ENCODE measurements at regions not wholly inside any gene's neighbourhood (a gene's known extent, or its start where the extent isn't known, plus 50 kb on each side); places are given as distances from the start of the nearest gene placed in this dataset.
"Not testable (repeated sequence)": the region's sequence is repeated elsewhere in the genome, so short reads cannot be mapped to it uniquely, and the experiment has no call there.

GRCh38 chr18:34320267-34320666, 95.6 kb upstream of the NOL4 start:
- TF ChIP-seq CTCF (IDR thresholded peaks at IDR 0.05; ENCODE audit: low read depth, low read length, missing control alignments): no peak
- no peak overlapping the region for H3K4me3 ChIP-seq (ENCODE audit: low read depth, low read length)
- in situ Hi-C loops (cut with HindIII; ENCODE audit: low sequenced_read_pairs): no loop called here
- DNase-seq (ENCODE audit: low read depth): no peak

GRCh38 chr18:34321066-34321465, 96.4 kb upstream of the NOL4 start:
- no peak for DNase-seq (ENCODE audit: low read depth)
- no peak overlapping the region for H3K4me3 ChIP-seq (ENCODE audit: low read depth, low read length)
- no peak for TF ChIP-seq CTCF (IDR thresholded peaks at IDR 0.05; ENCODE audit: low read depth, low read length, missing control alignments)
- in situ Hi-C loops (cut with HindIII; ENCODE audit: low sequenced_read_pairs): no loop called here

GRCh38 chr18:34322365-34323289, 97.9 kb upstream of the NOL4 start:
- DNase-seq (ENCODE audit: low read depth): peak; percentile 83
- H3K4me3 ChIP-seq (ENCODE audit: low read depth, low read length): no peak overlapping the region
- in situ Hi-C loops (cut with HindIII; ENCODE audit: low sequenced_read_pairs): no loop called here
- peak; percentile 87 for TF ChIP-seq CTCF (IDR thresholded peaks at IDR 0.05; ENCODE audit: low read depth, low read length, missing control alignments)

GRCh38 chr18:34329840-34330239, 105.1 kb upstream of the NOL4 start:
- in situ Hi-C loops (cut with HindIII; ENCODE audit: low sequenced_read_pairs): no loop called here
- DNase-seq (ENCODE audit: low read depth): no peak
- TF ChIP-seq CTCF (IDR thresholded peaks at IDR 0.05; ENCODE audit: low read depth, low read length, missing control alignments): no peak
- no peak overlapping the region for H3K4me3 ChIP-seq (ENCODE audit: low read depth, low read length)

- no peak overlapping the region for H3K4me3 ChIP-seq (ENCODE audit: low read depth, low read length)
- in situ Hi-C loops (cut with HindIII; ENCODE audit: low sequenced_read_pairs): no loop called here
- no peak for TF ChIP-seq CTCF (IDR thresholded peaks at IDR 0.05; ENCODE audit: low read depth, low read length, missing control alignments)
- DNase-seq (ENCODE audit: low read depth): no peak
These were observed 105.6 kb upstream of the NOL4 start for GRCh38 chr18:34330308-34330707.

- DNase-seq (ENCODE audit: low read depth); H3K4me3 ChIP-seq (ENCODE audit: low read depth, low read length); in situ Hi-C loops (cut with HindIII; ENCODE audit: low sequenced_read_pairs): not testable (repeated sequence)
These were observed 106.2 kb upstream of the NOL4 start for GRCh38 chr18:34330907-34331306.

- DNase-seq (ENCODE audit: low read depth); in situ Hi-C loops (cut with HindIII; ENCODE audit: low sequenced_read_pairs); H3K4me3 ChIP-seq (ENCODE audit: low read depth, low read length): not testable (repeated sequence)
These were observed 106.6 kb upstream of the NOL4 start for GRCh38 chr18:34331343-34331742.

All from astrocyte of the cerebellum (primary cell).